Activated CD4-positive, alpha-beta T cell treated with anti-CD3 and anti-CD28 coated beads, Interleukin-2, amount 10 ng/mL, durations not matched to agents 7 days and 5 days (primary cell): ENCODE measurements at regions not wholly inside any gene's neighbourhood (a gene's known extent, or its start where the extent isn't known, plus 50 kb on each side); places are given as distances from the start of the nearest gene placed in this dataset.

Experiments
- CTCF ChIA-PET: fragments of 350-600 bp; sonication (Branson Sonifier 250); formaldehyde crosslinking; loops from one replicate; lab custom pipeline; 2021; ENCODE audit warnings: antibody characterized with exemption; lab: Charles Lee
- POLR2A ChIA-PET: fragments of 350-600 bp; sonication (Branson Sonifier 250); formaldehyde crosslinking; loops from one replicate; lab custom pipeline; 2021; ENCODE audit warnings: antibody characterized with exemption; lab: Charles Lee
- DNase-seq: peaks from one replicate; pipeline ENCODE4 v3.0.0-alpha.2; 2020
- H3K27ac Mint-ChIP-seq: one replicate; pipeline ENCODE4 v1.8.0; 2021; ENCODE audit warnings: mild to moderate bottlenecking, moderate library complexity, mixed read lengths
- H3K27me3 Mint-ChIP-seq: one replicate; pipeline ENCODE4 v1.8.0; 2021; ENCODE audit warnings: mixed read lengths
- H3K36me3 Mint-ChIP-seq: one replicate; pipeline ENCODE4 v1.8.0; 2021; ENCODE audit warnings: low read depth, mixed read lengths
- H3K4me1 Mint-ChIP-seq: one replicate; pipeline ENCODE4 v1.8.0; 2021; ENCODE audit warnings: mixed read lengths
- H3K4me3 Mint-ChIP-seq: one replicate; pipeline ENCODE4 v1.8.0; 2021; ENCODE audit warnings: mild to moderate bottlenecking, moderate library complexity, mixed read lengths
- H3K9me3 Mint-ChIP-seq: one replicate; pipeline ENCODE4 v1.8.0; 2021; ENCODE audit warnings: mixed read lengths

DNA sequence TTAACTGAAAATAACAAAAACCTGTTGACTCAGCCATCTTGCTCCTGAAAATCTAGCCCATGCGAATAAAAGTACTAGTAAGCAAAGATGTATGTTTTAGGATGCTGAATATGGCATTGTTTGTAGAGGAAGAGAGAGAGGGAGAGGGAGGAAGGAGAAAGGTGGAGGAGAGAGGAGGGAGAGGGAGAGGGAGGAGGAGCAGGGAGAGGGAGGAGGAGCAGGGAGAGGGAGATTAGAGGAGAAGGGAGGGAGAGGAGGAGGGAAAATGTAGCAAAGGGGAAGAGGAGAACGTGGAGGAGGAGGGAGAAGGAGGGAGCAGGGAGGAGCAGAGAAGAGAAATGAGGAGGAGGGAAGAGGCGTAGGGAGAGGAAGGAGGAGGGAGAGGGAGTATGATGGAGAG is 324.5 kb upstream of the EEF2KMT start:
- H3K9me3 Mint-ChIP-seq, result no peaks in the 10 kb centered on the region
- DNase-seq, result no peak
- no peaks in the 10 kb centered on the region for H3K27me3 Mint-ChIP-seq
- POLR2A ChIA-PET, result no interaction called here
- no peaks in the 10 kb centered on the region for H3K4me1 Mint-ChIP-seq
- no peak overlapping the region for H3K4me3 Mint-ChIP-seq
- H3K36me3 Mint-ChIP-seq, result no peaks in the 10 kb centered on the region
- CTCF ChIA-PET, result no interaction called here
- H3K27ac Mint-ChIP-seq, result no peak overlapping the region

DNA sequence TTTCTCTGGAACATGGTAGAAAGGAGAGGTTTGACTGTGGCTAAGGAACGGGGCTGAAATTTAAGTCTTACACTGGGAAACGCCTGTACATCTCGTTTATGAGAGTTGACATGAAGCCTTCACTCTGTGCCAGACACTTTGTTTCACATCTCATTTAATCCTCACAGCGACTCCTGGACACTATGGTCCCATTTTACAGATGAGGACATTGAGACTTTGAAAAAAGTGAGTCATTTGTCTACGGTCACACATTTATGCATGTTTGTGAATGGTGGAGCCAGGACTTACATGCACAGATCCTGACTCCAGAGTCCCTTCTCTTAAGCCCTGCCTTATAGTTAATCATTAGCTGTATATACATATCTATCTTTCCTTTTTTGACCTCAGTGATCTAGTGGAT is 318.4 kb upstream of the EEF2KMT start:
- ChIA-PET POLR2A (no interaction called here), CTCF (no interaction called here)
- Mint-ChIP-seq H3K4me3 (no peak overlapping the region), H3K36me3 (no peaks in the 10 kb centered on the region), H3K27me3 (no peaks in the 10 kb centered on the region), H3K9me3 (no peaks in the 10 kb centered on the region), H3K4me1 (no peaks in the 10 kb centered on the region), H3K27ac (no peak overlapping the region)
- DNase-seq, result no peak

DNA sequence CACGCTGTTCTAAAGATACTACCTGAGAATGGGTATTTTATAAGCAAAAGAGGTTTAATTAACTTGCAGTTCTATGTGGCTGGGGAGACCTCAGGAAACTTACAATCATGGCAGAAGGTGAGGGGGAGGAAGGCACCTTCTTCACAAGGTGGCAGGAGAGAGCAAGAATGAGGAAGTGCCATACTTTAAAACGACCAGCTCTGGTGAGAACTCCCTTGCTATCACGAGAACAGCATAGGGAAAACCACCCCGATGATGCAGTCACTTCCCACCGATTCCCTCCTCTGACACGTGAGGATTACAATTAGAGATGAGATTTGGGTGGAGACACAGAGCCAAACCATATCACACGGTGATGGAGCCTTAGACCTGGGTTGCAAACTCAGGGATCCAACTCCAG is 317.5 kb upstream of the EEF2KMT start:
- no peaks in the 10 kb centered on the region for H3K9me3 Mint-ChIP-seq
- no peak overlapping the region for H3K27ac Mint-ChIP-seq
- no peaks in the 10 kb centered on the region for H3K36me3 Mint-ChIP-seq
- DNase-seq, result no peak
- CTCF ChIA-PET, result no interaction called here
- H3K4me1 Mint-ChIP-seq, result no peaks in the 10 kb centered on the region
- POLR2A ChIA-PET, result no interaction called here
- H3K4me3 Mint-ChIP-seq, result no peak overlapping the region
- no peaks in the 10 kb centered on the region for H3K27me3 Mint-ChIP-seq

DNA sequence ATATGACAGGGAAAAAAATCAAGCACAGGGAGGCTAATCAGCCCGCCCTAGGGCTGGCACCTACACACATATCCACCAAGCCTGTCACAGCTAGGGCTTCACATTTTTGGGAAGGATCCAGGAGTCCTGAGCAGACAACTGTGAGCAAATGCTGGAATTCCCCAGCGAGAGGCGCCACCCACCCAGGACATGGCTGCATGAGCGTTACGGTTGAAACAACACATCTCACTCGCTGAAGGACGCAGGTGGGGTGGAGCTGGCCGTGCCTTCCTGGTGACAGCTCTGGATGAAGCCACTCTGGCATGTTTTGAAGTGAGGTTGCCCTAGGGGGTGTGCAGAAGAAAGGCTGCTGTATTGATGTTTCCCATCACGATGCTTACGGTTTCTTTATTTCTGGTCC is 315.1 kb upstream of the EEF2KMT start:
- Mint-ChIP-seq H3K4me3 (no peak overlapping the region), H3K4me1 (no peaks in the 10 kb centered on the region), H3K9me3 (no peaks in the 10 kb centered on the region), H3K36me3 (no peaks in the 10 kb centered on the region), H3K27ac (no peak overlapping the region), H3K27me3 (no peaks in the 10 kb centered on the region)
- CTCF ChIA-PET, result no interaction called here
- POLR2A ChIA-PET, result no interaction called here
- no peak for DNase-seq

DNA sequence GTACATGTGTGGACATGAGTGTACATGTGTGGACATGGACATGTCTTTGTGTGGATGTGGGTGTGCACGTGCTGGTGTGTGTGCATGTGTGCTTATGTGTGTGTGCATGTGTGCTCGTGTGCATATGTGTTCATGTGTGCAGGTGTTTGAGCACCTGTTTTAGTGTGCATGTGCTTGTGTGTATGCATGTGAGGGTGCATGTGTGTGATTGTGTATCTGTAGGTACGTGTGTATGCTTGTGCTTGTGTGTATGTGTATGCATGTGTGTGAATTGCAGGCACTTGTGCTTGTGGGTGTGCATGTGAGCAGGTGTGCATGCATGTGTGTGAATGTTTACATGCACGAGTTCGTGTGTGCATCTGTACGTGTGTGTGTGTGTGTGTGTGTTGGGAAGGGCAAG is 300.6 kb upstream of the EEF2KMT start:
- Mint-ChIP-seq H3K27ac (no peak overlapping the region), H3K36me3 (no peaks in the 10 kb centered on the region), H3K27me3 (no peaks in the 10 kb centered on the region), H3K4me3 (no peak overlapping the region), H3K4me1 (no peaks in the 10 kb centered on the region), H3K9me3 (no peaks in the 10 kb centered on the region)
- ChIA-PET POLR2A (no interaction called here), CTCF (no interaction called here)
- DNase-seq, result no peak

DNA sequence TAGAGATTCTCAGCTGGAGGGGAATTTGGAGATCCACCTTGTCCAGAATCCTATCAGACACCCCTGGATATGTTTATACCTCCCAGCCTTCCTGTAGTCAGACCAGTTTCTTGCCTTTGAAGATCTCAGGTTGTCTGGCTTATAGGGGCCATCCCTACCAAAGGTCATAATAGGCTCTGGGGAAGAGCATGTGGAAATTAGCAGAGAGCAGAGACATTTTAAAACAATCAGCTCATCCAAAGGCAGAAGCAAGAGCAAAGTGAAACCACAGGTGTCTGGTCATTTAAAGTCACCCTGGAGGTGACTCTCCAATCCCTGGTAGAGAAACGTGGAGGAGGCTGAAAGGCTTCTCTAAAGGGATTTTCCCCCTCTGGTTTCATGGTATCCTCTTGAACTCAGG is 299.3 kb upstream of the EEF2KMT start:
- no peak for DNase-seq
- H3K27me3 Mint-ChIP-seq, result no peaks in the 10 kb centered on the region
- ChIA-PET CTCF (no interaction called here), POLR2A (no interaction called here)
- H3K27ac Mint-ChIP-seq, result no peak overlapping the region
- H3K9me3 Mint-ChIP-seq, result no peaks in the 10 kb centered on the region
- no peaks in the 10 kb centered on the region for H3K36me3 Mint-ChIP-seq
- no peak overlapping the region for H3K4me3 Mint-ChIP-seq
- H3K4me1 Mint-ChIP-seq, result no peaks in the 10 kb centered on the region

DNA sequence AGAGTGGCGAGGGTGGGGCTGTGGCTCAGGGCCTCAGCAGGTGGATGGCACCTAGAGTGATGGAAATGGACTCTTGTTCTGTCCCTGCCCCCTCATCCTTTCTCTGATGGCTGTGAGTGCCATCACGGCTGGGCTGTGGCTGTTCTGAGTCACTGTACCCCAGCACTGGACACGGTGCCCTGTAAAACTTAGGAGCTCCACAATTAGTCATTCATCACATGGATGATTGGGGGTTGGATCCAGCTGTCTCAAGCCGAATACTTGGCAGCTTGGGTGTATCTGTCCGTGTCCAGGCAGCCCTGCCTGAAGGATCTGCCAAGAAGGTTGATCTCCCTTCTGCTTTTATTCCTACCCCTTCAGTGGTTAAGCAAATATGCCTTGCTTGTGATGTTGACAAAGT is 295.5 kb upstream of the EEF2KMT start:
- CTCF ChIA-PET, result no interaction called here
- DNase-seq, result no peak
- Mint-ChIP-seq H3K4me3 (no peak overlapping the region), H3K9me3 (no peaks in the 10 kb centered on the region), H3K27me3 (no peaks in the 10 kb centered on the region), H3K4me1 (no peaks in the 10 kb centered on the region), H3K27ac (no peak overlapping the region), H3K36me3 (no peaks in the 10 kb centered on the region)
- POLR2A ChIA-PET, result no interaction called here

DNA sequence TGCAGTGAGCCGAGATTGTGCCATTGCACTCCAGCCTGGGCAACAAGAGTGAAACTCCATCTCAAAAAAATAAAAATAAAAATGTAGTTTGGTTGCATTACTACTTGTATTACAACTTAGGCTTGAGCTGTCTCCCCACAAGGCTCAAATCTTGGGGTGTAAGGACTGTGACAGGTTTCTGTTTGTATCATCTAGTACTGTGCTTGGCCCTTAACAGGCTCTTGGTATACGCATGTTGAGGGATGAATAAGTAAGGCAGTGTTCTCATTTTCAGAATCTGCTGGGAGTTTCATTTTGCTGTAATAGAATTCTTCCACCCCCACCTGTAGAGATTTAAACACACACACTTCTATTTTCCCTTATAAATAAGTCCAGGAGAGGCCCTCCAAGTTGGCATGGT is 289.4 kb upstream of the EEF2KMT start:
- ChIA-PET POLR2A (no interaction called here), CTCF (no interaction called here)
- Mint-ChIP-seq H3K36me3 (no peaks in the 10 kb centered on the region), H3K9me3 (no peaks in the 10 kb centered on the region), H3K4me3 (no peak overlapping the region), H3K27ac (no peak overlapping the region), H3K27me3 (no peaks in the 10 kb centered on the region), H3K4me1 (no peaks in the 10 kb centered on the region)
- no peak for DNase-seq

DNA sequence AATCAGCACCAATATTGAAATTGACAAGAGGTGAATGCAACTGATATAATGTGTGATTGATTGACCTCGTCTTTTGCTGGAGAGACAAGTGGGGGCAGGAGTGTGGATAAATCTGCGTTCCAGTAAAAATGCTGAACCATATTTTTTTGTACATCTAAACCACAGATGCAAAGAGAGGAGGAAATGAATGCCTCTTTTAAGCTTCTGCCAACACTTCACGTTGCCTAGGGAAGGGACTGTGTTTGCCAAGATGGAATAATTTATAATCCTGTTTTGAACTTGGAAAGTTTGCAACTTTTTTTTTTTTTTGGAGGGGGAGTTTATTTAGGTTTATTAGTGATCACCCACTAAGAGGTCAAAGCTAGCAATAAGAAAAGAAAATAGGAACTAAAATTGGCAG is 288.2 kb upstream of the EEF2KMT start:
- Mint-ChIP-seq H3K27me3 (no peaks in the 10 kb centered on the region), H3K4me3 (no peak overlapping the region), H3K9me3 (no peaks in the 10 kb centered on the region), H3K27ac (no peak overlapping the region), H3K4me1 (no peaks in the 10 kb centered on the region), H3K36me3 (no peaks in the 10 kb centered on the region)
- no peak for DNase-seq
- CTCF ChIA-PET, result no interaction called here
- POLR2A ChIA-PET, result no interaction called here

DNA sequence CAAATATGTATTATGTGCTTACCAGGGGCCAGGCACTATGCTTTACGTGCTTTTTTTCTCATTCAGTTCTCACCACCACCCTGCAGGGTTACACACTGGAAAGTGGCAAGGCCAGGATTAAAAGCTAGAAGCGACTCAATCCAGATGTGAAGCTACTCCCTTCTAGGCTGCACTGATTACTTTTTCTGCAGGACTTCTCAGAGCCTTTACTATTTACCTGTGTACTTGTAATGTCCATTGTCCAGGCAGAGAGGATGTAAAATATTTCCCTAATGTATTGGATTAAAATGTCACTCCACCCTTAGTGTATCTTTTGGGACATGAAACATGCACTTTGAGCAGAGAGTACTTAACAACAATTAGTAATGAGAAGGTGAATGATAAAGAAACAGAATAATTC is 287.5 kb upstream of the EEF2KMT start:
- Mint-ChIP-seq H3K27me3 (no peaks in the 10 kb centered on the region), H3K9me3 (no peaks in the 10 kb centered on the region), H3K4me3 (no peak overlapping the region), H3K27ac (no peak overlapping the region), H3K36me3 (no peaks in the 10 kb centered on the region), H3K4me1 (no peaks in the 10 kb centered on the region)
- CTCF ChIA-PET, result no interaction called here
- POLR2A ChIA-PET, result no interaction called here
- no peak for DNase-seq

DNA sequence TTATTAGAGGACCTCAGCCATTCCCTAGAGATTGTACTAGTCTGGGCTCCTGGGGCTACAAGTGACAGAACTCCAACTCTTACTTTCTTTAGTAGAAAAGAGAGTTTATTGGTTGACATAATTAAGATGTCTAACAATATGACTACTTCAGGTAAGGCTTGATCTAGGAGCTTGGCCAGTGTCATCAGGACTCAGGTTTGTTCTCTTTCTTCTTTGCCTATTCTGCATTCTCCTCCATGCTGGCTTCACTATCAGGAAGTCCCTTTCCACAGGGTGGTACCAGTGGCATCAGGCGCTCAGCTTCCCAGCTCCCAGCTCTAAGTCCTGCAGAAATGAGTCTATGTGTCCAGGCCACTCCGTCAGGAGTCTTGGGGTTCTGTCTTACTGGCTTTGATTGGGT is 286.1 kb upstream of the EEF2KMT start:
- no peaks in the 10 kb centered on the region for H3K9me3 Mint-ChIP-seq
- no peak overlapping the region for H3K27ac Mint-ChIP-seq
- H3K27me3 Mint-ChIP-seq, result no peaks in the 10 kb centered on the region
- ChIA-PET POLR2A (no interaction called here), CTCF (no interaction called here)
- DNase-seq, result no peak
- H3K4me3 Mint-ChIP-seq, result no peak overlapping the region
- H3K36me3 Mint-ChIP-seq, result no peaks in the 10 kb centered on the region
- H3K4me1 Mint-ChIP-seq, result no peaks in the 10 kb centered on the region

DNA sequence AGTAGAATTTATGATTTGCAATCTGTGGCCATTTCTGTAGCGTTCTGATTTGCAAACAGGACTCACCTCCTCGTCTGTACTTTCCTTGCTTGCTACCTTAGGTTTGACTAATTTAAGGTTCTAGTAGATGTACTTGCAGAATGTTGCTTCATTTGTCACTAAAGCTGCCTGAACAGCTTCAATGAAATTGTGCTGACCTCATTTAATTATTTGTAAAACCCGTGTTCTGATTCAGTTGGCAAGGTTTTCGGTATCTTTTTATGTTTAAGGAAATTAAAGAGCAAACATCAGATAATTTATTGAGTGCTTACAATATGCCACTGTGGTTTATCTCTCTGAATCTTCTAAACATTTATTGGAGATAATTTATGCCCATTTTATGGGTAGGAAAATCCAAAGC is 284.9 kb upstream of the EEF2KMT start:
- H3K4me3 Mint-ChIP-seq, result no peak overlapping the region
- ChIA-PET CTCF (no interaction called here), POLR2A (no interaction called here)
- no peaks in the 10 kb centered on the region for H3K4me1 Mint-ChIP-seq
- H3K36me3 Mint-ChIP-seq, result no peaks in the 10 kb centered on the region
- H3K27me3 Mint-ChIP-seq, result no peaks in the 10 kb centered on the region
- DNase-seq, result no peak
- no peak overlapping the region for H3K27ac Mint-ChIP-seq
- H3K9me3 Mint-ChIP-seq, result no peaks in the 10 kb centered on the region

DNA sequence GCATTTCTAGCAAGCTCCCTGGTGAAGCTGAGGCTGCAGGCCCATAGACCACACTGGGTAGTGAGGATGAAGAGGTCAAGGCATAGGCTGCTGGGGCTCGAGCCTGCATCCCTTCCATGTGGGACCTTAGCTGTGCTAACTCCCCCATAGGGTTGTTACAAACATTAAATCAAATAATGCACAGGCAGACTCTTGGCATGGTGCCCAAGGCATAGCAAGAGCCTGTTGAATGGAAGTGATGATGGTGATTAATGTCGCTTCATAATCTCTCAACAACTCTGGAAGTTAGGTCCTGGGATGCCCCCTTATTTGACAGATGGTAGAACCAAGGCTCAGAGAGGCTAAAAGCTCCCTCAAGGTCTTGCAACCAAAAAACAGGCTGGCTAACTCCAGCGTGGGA is 283.9 kb upstream of the EEF2KMT start:
- ChIA-PET POLR2A (no interaction called here), CTCF (no interaction called here)
- Mint-ChIP-seq H3K27me3 (no peaks in the 10 kb centered on the region), H3K9me3 (no peaks in the 10 kb centered on the region), H3K4me1 (no peaks in the 10 kb centered on the region), H3K36me3 (no peaks in the 10 kb centered on the region), H3K27ac (no peak overlapping the region), H3K4me3 (no peak overlapping the region)
- no peak for DNase-seq

DNA sequence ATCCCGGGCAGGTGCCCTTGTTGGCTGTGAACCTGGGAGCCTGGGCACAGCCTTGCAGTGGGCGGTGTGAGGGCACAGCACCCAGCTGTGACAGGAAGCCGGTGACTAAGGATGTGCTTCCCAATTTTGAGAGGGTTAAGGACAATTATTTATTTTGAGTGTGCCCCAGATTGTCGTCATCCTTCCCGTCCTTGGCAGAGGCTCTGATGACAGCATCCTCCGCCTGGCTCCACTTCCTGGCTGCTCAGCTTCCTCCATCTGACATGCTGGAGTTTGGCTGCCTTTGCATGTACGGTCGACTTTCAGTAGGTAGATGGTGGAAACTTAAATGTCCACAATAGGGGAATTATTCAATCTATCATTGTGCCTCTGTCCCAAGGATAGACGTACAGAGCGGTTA is 282.4 kb upstream of the EEF2KMT start:
- ChIA-PET CTCF (no interaction called here), POLR2A (no interaction called here)
- Mint-ChIP-seq H3K4me1 (no peaks in the 10 kb centered on the region), H3K27ac (no peak overlapping the region), H3K27me3 (no peaks in the 10 kb centered on the region), H3K9me3 (no peaks in the 10 kb centered on the region), H3K36me3 (no peaks in the 10 kb centered on the region), H3K4me3 (no peak overlapping the region)
- DNase-seq, result no peak

DNA sequence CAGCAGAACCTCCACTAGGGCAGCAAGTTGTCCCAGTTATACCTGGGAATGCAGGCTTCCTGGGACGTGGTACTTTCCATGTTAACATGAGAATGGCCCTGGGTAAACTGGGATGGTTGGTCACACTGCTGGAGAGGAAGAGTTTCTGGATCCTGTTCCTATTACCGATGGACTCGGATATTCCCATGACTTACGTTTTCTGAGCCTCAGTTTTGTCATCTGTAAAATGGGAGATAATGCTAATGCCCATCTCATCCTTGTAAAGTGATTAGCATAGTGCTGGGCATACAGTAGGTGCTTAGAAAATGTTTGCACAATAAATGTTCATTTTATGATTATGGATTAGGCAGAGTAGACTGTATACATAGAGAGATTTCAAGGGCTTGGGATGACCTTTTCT is 280.9 kb upstream of the EEF2KMT start:
- no peaks in the 10 kb centered on the region for H3K4me1 Mint-ChIP-seq
- H3K27ac Mint-ChIP-seq, result no peak overlapping the region
- H3K36me3 Mint-ChIP-seq, result no peaks in the 10 kb centered on the region
- no peak overlapping the region for H3K4me3 Mint-ChIP-seq
- H3K9me3 Mint-ChIP-seq, result no peaks in the 10 kb centered on the region
- DNase-seq, result no peak
- H3K27me3 Mint-ChIP-seq, result no peaks in the 10 kb centered on the region
- ChIA-PET CTCF (no interaction called here), POLR2A (no interaction called here)
